ENCODE measurements at regions not wholly inside any gene's neighbourhood (a gene's known extent, or its start where the extent isn't known, plus 50 kb on each side); places are given as distances from the start of the nearest gene placed in this dataset.

- TF ChIP-seq CTCF (IDR thresholded peaks at IDR 0.05) (no peak), POLR2A (IDR thresholded peaks at IDR 0.05) (no peak)
Observed at GRCh38 chr1:217029281-217030157, 306.3 kb upstream of the ESRRG start.
